Epidermal melanocyte (primary cell): ENCODE measurements at regions not wholly inside any gene's neighbourhood (a gene's known extent, or its start where the extent isn't known, plus 50 kb on each side); places are given as distances from the start of the nearest gene placed in this dataset.

ENCODE experiments used
- DNase-seq: peaks from one replicate; pipeline ENCODE4 v3.0.0; 2011; ENCODE audit warnings: low spot score; ENCODE audit not compliant: insufficient read length

DNA sequence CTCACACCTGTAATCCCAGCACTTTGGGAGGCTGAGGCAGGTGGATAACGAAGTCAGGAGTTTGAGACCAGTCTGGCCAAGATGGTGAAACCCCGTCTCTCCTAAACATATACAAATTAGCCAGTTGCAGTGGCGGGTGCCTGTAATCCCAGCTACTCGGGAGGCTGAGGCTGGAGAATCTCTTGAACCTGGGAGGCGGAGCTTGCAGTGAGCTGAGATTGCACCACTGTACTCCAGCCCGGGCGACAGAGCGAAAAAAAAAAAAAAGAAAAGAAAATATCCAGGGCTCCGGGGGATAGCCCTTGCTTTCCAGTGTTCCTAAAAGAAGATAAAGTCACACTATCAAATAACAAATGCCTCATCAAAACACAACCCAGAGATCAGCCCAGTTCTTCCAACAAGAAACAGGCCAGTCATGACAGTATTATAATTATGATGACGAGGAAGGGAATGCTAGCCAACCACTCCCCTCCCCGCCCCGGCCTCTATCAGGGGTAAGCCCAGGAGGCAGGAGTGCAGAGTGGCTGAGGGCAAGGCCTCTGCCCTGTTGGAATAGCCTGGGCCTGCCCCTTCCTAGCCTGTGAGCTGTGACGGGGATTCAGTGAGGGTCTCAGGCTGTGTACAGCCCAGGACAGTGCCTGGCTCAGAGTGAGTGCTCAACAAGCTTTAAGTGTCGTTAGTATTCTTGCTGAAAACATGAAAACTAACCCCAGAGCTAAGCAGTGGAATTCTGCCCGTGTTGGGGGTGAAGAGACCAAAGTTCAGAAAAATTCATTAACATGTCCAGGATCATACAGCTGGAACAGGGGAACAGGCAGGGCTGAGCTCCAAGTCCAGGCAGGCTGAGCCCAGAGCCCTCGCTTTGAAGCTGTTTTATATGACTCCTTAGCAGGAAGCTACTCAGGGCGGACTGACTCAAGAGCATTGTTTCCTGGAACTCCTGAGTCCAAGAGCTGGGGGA, 54.3 kb downstream of the FAM241B start:
- no peak for DNase-seq

DNA sequence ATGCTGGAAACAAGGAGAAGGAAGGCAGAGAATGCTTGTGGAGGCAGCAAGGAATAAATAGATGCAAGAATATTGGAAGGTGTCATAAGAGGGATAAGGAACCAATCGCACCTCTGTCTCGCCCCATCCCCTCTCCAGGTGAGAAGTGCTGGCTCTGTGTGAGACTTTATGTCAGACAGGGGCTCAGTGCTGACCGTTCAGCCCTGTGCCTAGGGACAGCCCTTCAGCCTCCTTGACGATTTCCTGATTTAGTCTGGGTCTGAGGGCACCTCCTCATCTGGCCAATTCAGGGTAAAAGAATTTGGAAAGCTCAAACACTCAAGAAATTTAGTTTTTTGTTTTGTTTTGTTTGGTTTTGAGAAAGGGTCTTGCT, 54.9 kb downstream of the FAM241B start:
- DNase-seq: no peak

DNA sequence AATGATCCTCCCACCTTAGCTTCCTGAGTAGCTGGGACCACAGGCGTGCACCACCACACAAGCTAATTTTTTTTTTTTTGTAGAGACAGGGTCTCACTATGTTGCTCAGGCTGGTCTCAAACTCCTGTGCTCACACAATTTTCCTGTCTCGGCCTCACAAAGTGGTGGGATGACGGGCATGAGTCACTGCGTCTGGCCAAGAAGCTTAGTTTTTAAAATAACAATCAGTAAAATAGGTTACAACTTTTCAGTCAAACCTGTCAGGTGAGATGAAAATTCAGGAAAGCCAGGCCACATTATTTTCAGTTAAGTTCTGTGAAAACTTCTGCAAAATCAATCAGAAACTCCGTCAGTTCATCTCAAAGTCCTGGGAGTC, 55.4 kb downstream of the FAM241B start:
- DNase-seq: no peak

DNA sequence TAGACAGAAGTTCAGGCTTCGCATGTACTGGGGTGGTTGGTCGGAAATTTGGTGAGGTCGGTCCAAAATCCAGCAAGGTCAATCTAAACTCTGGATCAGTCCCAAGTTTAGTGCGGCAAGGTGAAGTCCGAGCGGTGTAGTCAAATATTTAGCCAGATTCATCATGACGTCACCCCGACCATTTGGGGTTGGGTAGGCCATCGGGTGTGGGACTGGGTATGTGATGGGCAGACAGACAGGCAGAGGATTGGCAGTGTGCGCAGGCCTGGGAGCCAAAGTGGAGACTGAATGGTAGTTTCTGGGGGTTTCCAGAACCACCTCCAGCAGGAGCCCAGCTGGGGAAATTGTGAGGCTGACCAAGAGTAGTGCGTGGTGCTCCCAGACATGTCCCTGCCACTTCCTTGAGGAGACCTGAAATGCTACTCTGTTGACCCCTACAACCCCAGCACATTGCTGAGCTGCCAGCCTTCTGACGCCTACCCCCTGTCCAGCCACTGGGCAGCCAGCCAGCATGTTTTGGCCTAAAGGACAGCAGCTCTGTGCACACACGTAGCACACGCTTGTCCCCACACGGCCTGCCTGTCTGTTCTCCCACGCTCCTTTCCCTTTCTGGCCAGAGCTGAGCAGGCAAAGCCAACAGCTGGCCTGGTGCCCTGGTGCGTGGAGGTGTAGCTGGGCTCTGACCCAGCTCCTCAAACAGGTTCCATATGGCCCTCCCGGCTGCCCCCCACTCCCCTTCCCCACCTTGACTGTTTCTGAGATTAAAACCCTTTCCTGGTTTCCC, 55.9 kb downstream of the FAM241B start:
- DNase-seq: no peak

DNA sequence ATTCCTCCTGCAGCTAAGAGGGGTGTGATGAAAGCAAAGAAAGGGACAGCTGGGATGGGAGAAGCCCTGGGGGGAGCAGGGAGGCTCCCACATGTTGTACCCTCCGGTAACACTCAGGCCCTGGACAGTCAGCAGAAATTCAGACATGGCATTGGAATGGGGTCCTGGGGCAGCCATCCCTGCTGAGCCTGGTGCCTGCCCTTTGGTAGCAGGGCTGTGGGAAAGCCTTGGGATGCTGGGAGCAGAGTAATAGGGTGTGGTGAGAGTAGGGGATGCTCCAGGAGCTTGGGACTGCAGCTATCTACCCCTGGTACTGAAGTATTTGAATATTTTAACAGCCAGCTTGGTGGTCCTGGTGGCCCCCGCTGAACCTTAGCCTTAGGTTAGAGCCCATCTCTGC, 56.8 kb downstream of the FAM241B start:
- no peak for DNase-seq

DNA sequence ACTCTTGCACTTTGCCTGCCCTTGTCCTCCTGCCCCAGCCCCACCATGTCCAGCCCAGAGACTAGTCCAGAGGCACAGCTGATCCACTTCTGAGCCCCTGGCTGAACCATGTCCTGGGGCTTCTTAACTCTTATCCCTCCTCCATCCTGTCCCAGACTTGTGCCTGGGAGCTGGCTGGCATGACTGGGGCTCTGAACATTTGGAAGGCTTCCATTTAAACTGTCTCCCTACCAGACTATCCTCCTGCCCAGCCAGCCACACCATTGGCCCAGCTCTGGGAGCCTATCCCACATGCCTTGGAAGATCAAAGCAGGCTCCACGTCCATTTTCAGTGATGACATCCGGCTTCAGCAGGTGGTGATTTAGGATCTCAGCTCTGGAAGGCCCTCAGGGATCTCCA, 57.4 kb downstream of the FAM241B start:
- no peak for DNase-seq

DNA sequence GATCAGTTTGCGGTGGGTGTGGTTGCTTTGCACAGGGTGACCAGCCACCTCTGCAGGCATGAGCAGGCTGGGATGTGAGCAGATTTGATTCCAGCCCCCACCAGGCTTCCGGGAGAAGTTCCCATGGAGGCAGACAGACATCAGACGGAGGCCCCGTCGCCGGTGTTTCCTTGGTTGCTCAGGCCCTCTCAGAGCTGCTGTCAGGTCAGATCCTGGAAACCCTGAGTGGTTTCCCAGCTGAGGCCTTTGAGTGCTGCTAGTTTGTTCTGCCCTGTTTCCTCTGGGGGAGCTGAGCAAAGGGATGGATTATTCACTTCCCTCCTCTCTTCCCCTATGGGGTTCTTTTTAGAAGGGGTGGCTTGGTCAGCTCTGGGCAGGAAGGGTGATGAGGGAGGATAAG, 62.2 kb downstream of the FAM241B start:
- DNase-seq: no peak

DNA sequence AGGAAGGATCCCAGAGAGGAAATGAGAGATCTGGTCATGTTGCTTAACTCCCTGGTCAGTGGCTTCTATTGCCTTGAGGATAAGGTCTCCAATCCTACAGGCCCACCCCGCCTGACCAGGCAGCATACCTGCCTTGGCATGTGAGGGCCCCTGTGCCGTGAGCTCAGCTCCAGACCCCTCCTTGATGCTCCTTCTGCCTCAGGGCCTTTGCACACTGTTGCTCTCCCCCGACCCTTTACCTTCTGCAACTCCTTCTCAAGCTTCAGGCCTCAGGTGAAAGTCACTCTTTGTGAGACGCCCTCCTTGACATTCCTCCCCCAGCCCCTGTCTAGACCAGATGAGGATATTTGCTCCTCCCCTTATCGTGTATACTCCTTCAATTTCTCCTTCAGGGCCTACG, 62.8 kb downstream of the FAM241B start:
- DNase-seq: no peak

DNA sequence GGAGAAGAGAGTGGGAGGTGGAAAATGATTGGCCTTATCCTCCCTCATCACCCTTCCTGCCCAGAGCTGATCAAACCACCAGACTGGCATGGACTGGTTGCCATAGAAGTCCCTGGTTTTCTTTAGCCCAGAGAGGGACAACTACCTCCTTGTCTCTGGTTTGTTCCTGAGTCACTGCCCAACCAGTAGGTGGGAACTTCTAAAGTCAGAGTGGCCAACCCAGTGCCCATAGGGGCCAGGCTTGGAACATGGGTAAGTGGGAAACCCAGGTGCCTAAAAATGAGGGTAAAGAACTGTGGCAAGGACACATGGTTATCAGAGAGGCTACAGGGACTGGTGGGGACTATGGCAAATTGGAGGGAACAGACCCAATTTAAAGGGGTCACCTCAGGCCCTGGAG, 63.8 kb downstream of the FAM241B start:
- DNase-seq: no peak

DNA sequence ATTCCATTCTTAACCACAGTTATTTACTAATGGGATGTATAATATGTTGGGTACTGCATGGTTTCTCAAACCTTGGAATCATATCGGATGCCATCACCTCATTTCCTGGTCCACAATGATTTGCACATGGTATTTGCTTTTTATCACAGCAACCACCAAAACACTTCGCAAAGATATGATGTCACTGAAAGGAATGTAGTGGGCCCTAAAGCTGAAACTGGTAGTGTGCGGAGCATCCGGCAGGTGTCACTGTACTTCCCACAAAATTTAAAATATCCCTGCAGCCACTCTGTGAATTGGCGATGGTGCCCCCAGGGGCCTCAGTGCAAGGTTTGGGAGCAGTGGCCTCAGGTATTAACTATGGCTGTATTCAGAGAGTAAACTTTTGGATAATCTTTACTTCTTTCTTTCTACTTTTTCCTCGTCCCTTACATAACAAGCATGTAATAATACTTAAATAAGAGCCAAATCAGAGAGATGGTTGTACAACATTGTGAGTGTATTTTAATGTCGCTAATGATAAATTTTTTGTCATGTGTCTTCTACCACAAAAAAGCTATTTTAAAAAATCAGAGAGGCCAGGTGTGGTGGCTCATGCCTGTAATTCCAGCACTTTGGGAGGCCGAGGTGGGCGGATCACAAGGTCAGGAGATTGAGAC, 66.2 kb downstream of the FAM241B start:
- DNase-seq: no peak

DNA sequence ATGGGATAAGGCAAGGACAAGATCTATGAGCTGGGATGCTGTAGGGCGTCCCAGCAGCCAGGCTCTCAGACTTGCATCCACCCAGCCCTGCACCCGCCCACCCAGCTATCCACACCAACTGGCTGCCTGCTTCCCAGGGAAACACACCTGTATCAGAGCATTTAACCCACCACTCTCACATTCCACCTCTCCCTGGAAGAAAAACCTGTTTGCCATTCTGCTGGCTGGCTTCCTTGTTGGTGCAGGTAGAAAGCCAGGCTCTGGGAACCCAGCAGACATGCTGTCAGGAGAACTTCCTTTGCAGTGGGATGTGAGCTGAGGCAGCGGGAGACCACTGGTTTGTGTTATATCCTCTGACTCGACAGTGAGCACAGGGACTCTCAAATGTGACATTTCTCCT, 67.0 kb downstream of the FAM241B start:
- DNase-seq: no peak

DNA sequence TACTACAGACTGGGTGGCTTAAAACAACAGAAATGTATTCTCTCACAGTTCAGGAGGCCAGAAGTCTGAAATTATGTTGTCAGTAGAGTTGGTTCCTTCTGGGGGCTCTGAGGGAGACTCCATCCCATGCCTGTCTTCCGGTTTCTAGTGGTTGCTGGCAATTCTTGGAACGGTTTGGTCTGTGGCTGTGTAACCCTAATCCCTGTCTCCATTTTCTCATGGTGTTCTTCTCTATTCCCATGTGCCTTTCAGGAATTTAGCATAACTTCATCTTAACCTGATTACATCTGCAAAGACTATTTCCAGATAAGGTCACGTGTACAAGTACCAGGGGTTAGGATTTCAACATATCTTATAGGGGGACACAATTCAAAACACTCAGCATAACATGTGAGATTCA, 73.2 kb downstream of the FAM241B start:
- DNase-seq: no peak

DNA sequence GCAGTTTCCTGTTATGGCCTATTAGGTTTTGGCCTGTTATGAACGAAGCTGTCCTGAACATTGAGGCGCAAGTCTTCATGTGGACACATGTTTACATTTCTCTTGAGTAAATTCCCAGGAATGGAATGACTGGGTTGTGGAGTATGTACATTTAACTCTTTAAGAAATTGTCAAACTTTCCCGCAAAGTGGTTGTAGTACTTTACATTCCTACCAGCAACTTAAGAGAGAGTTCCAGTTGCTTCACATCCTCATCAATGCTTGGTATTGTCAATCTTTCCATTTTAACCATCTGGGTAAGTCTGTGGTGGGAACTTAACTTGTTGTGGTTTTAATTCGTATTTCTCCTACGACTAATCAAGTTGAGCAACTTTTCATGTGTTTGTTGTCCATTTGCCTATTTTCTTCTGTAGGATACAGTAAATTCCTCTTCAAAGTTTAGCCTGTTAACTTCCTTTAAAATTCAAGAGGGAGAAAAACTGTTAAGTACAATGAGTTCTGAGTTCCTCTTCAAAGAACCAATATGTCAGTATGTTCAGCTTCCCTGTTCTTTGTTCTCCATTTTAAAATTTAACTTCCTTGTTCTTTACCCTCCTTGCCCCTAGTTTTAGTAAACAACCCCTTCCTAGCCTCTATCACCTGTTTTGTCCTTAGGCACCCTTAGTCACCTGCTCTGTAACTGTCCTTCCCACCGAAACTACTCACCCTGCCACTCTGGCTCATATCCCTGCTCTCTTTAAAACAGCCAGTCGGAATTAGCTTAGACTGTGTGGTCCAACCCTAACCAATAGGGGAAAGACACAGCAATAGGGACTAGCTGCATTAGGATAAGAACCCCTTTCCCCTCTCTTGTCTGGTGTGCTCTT, 74.0 kb downstream of the FAM241B start:
- DNase-seq: no peak

DNA sequence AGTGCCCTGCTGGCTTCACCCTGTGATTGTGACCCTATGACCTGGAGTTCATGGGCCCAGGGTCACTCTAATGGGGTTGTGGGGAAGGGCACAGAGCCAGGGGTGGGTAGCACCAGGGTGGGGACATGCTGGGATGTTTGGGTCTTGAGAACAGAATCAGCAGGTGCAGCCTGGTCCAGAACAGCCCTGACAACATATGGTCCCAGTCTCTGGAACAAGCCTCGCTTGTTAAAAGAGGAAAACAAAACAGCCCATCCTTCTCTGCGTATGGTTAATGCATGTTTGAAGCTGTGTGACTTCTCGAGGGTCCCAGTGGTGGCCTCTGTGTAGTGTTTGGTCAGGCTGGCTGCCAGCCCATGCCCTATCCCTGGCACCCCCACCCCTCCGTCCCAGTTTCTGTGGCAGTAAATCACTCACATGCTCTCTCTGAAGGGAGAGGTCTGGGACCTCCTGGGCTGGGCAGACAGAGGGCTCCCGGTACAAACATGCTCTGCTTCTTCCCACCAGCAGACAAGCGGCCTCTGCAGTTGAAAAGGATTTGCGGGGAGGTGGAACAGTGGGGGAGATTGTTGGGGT, 79.4 kb downstream of the FAM241B start:
- DNase-seq: no peak

DNA sequence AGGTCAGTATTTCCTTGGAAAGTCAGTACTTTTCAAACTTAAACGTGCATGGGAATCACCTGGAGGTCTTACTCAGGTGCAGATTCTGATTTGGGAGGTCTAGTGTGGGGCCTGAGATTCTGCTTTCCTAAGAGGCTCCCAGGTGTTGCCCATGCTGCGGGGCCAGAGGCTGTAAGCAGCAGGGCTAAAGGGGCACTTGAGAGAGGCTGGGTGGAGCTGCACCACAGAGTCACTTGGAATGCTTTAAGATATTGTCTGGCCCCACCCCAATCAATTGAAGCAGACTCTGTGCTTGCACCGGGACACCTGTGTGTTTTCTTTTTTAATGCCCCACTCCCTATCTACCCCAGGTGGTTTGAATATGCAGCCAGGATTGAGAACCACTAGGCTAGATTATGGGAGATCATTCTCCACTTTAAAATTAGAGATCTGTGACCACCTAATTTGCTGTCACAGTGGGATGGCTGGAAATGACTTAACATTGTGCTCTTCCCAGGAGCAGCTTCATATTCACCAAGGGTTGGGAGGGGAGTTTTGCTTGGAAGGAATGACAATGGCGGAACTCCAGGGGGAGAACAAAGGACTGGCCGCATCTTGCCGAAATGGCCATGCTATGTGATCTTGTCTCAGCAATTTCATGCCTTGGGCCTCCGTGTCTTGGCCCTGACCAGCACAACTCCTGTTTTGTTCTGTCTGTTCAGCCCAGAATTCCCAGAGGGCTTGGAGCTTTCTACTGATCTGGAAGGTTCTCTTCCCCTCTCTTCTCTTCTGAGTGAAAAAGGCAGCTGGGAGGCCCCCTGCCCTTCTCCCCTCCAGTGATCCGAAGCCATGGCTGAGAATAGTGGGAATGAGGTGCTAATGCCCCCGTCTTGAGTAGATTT, 80.2 kb downstream of the FAM241B start:
- no peak for DNase-seq

DNA sequence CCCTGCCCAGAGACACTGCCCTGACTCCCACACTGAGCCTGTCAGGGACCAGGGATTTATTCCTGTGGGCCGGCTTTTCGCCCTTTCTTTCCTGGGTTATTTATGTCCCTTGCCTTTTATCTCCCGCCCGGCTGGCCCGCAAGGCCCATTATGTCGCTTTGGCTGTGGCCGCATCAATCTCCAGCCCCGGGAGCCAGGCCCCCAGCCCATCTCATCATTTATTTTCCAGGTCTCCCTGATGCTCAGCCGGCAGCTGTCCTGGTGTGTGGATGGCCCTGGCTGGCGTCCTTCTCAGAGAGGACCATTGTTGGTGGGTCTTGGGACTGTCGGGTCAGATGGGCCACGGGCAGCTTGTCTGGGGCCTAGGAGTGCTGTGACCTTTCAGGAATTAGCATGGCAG, 82.3 kb downstream of the FAM241B start:
- DNase-seq: no peak

DNA sequence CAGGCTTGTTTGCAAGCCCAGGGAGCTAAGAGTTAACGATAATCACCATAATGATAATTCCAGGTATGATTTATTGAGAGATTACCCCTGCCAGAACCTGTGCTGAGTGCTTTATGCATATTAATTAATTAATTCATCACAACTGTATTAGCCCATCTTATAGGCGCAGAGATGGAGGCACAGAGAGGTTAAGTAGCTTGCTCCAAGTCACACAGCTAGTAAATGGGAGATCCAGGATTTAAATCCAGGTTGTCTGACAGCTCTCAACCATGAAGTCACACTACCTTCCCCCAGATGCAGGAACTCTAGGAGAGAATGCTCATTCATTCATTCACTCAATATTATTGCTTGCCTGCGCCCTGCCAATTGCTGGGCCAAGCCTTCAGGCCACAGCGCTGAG, 84.5 kb downstream of the FAM241B start:
- DNase-seq: no peak

DNA sequence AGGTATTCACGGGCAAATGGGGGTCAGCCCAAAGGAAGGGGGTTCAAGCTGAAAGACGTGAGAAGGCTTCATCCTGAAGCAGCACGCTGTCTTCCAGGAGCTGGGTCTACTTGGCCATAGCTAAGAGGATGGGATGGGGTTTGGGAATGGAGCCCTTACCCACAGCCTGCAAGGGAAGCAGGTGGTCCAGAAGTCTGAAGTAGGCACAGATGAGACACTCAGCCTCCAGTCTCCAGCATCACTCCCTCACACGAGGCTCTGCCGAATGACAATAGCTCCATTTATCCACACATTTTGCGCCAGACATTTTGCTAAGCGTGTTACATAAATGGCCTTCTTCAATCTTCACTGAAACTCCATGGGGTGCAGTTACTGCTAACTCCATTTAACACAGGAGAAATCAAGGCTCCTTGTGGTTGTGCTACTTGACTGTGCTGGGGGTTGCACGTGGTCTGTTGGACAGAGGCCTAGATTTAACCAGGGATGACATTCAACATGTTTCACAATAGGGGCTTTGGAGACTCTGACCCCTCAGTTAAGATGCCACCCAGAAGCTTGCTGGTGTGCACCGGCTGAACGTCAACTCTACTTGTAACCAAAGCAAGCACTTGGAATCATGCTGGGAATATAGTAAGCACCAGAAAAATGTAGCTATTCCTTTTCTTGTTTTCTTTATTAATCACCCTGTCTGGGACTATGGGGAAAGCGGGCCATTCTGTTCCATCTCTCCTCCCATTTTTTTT, 85.3 kb downstream of the FAM241B start:
- DNase-seq: no peak

DNA sequence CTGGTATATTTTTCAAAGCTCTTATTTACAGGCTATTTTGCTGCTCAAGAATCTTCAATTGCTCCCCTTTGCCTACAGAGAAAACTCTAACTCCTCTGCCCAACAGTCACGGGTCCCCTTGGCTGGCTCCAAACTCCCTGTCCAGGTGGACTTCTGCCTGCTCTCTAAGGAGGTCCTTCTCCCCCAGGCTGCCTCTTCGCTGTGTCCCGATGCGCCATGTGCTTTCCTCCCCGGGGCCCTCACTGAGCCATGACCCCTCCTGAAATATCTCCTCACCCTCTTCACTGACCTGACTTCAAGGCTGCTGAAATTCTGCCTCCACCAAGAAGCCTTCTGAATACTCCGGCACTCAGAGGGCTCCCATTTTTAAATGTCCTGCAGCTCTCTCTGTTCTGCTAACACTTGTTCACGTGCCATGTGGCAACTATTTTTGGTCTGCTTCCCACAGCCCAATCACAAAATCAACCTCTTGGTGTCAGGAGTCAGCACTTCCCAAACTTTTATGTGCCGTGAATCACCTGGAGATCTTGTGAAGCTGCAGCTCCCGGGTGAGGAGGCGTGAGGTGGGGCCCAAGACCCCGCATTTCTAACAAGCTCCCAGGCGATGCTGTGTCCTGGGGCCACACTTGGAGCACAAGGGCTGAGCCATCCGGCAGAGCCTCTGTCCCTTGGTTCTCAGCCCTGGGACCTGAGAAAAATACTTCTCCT, 85.7 kb upstream of the COL13A1 start:
- no peak for DNase-seq
